ENCODE measurements at regions not wholly inside any gene's neighbourhood (a gene's known extent, or its start where the extent isn't known, plus 50 kb on each side); places are given as distances from the start of the nearest gene placed in this dataset.

DNA sequence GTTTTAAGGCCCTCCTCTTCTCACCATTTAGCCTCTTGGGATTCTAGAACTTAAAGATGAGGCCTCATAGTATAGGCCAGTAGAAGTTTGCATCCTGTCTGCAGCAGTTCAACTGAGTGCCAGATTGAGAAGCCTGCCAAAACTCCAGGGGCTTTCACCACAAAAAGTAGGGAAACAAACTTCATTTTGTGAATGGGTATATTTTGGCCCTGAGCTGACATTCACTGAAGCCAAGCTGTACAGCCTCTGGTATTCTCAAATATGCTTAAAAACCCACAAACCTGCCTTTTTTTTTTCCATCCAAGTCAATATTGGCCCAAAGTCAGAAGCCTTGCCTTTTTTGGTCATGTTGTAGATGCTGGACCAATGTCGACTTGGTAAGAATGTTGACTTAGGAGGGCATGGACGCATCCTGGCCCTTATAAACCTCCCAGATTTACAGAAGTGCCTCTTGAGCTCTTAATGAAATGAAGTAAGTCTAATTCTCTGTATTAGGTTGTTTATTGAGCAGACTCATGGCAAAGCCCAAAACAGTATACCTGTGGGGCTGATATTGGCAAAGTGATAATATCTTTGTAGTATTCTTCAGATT, 337.5 kb downstream of the CHRM3 start:
- intact Hi-C loops (cut with DNase I), result no loop called here
- ATAC-seq, result no peak
- Histone ChIP-seq H3K27me3 (ENCODE audit: insufficient read depth in 3 of 3, low read length in 2 of 3) (no peaks in the 10 kb centered on the region), H3K36me3 (ENCODE audit: insufficient read depth in 1 of 2, low read depth in 1 of 2) (no peaks in the 10 kb centered on the region), H3K4me1 (no peaks in the 10 kb centered on the region), H3K9me3 (no peaks in the 10 kb centered on the region), H3K4me3 (no peak overlapping the region), H3K27ac (no peak overlapping the region)
- TF ChIP-seq CTCF (IDR thresholded peaks at IDR 0.05), result no peak
- WGBS, 3 donors, result 66 to 84% (median 77%) methylated on average over 2 of the region's 2 CpGs
- no peak for DNase-seq

GRCh38 chr1:239725371-239725770, 339.0 kb downstream of the CHRM3 start:
- Histone ChIP-seq H3K27ac (no peak overlapping the region), H3K27me3 (ENCODE audit: insufficient read depth in 3 of 3, low read length in 2 of 3) (no peaks in the 10 kb centered on the region), H3K36me3 (ENCODE audit: insufficient read depth in 1 of 2, low read depth in 1 of 2) (no peaks in the 10 kb centered on the region), H3K4me3 (no peak overlapping the region), H3K9me3 (no peaks in the 10 kb centered on the region), H3K4me1 (no peaks in the 10 kb centered on the region)
- ATAC-seq (no peak), DNase-seq (no peak)
- intact Hi-C loops (cut with DNase I), result no loop called here
- TF ChIP-seq CTCF (IDR thresholded peaks at IDR 0.05), result no peak
- WGBS, 3 donors, result 61 to 69% (median 61%) methylated on average over 6 of the region's 6 CpGs

GRCh38 chr1:239725933-239726332, 339.6 kb downstream of the CHRM3 start:
- no peak overlapping the region for H3K27ac ChIP-seq
- intact Hi-C loops (cut with DNase I), result no loop called here
- no peak for TF ChIP-seq CTCF (IDR thresholded peaks at IDR 0.05)
- H3K36me3 ChIP-seq (ENCODE audit: insufficient read depth in 1 of 2, low read depth in 1 of 2), result no peaks in the 10 kb centered on the region
- WGBS, 3 donors, result 84 to 87% (median 87%) methylated on average over 5 of the region's 5 CpGs
- H3K9me3 ChIP-seq, result no peaks in the 10 kb centered on the region
- H3K4me3 ChIP-seq, result no peak overlapping the region
- H3K4me1 ChIP-seq, result no peaks in the 10 kb centered on the region
- no peak for ATAC-seq
- H3K27me3 ChIP-seq (ENCODE audit: insufficient read depth in 3 of 3, low read length in 2 of 3), result no peaks in the 10 kb centered on the region
- no peak for DNase-seq

DNA sequence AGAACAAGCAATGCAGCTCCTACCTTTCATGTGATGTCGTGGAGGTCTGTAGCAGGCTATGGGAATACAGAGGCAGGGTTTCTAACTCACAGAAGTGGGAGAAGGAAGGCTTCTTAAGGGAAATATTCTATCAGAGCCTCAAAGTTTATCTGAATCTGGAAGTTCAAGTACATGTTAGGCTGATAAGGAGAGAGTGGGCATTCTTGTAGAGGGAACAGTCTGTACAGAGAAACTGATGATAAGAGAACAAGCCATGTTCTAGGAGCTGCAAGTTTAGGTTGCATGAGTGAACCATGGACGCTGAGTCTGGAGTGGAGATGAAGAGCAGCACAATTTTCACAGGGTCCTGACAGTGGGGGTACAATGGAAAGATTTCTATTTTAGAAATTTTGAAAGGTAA, 344.0 kb downstream of the CHRM3 start:
- Histone ChIP-seq H3K9me3 (no peaks in the 10 kb centered on the region), H3K27ac (no peak overlapping the region), H3K27me3 (ENCODE audit: insufficient read depth in 3 of 3, low read length in 2 of 3) (no peaks in the 10 kb centered on the region), H3K4me1 (no peaks in the 10 kb centered on the region), H3K36me3 (ENCODE audit: insufficient read depth in 1 of 2, low read depth in 1 of 2) (no peaks in the 10 kb centered on the region), H3K4me3 (no peak overlapping the region)
- no peak for ATAC-seq
- no peak for TF ChIP-seq CTCF (IDR thresholded peaks at IDR 0.05)
- 85 to 98% (median 92%) methylated on average over 2 of the region's 2 CpGs for WGBS, 3 donors
- intact Hi-C loops (cut with DNase I), result no loop called here
- no peak for DNase-seq

DNA sequence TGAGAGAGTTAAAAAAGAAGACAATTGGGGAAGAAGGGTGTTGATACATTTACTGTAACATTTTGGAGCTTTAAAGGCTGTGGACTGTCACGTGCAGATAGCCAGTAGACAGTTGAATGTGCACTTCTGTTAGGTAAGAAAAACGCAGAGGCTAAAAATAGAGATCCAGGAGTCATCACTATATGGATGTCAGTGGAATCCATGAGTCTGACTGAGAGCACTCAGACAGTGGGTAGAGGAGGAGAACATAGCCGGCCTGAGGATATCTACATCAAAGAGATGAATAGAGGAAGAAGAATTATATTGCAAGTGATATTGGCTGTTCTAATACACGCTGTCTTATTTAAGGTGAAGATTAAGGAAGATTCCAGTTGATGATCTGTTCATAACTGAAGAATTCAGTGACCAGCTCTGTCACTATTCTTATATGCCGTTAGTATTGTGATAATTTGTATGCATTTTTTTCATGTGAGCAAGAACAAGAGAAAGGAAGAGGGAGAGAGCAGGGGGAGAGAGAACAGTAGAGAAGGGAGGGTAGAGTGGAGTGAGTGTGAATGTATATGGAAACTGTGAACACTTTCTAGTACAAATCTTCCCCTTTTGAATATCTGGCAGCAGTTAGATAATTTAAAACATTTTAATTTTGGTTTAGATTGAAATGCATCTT, 344.8 kb downstream of the CHRM3 start:
- Histone ChIP-seq H3K4me1 (no peaks in the 10 kb centered on the region), H3K4me3 (no peak overlapping the region), H3K27ac (no peak overlapping the region), H3K9me3 (no peaks in the 10 kb centered on the region), H3K36me3 (ENCODE audit: insufficient read depth in 1 of 2, low read depth in 1 of 2) (no peaks in the 10 kb centered on the region), H3K27me3 (ENCODE audit: insufficient read depth in 3 of 3, low read length in 2 of 3) (no peaks in the 10 kb centered on the region)
- 71 to 81% (median 78%) methylated on average over 5 of the region's 5 CpGs for WGBS, 3 donors
- no peak for DNase-seq
- no peak for ATAC-seq
- TF ChIP-seq CTCF (IDR thresholded peaks at IDR 0.05), result no peak
- intact Hi-C loops (cut with DNase I), result no loop called here
